HG03460 (cell line): ENCODE measurements at regions not wholly inside any gene's neighbourhood (a gene's known extent, or its start where the extent isn't known, plus 50 kb on each side); places are given as distances from the start of the nearest gene placed in this dataset.

Experiments used
- ATAC-seq: cut with Tn5 transposase; IDR thresholded peaks from one replicate; pipeline ENCODE4 v1.9.1; 2021; ENCODE audit not compliant: unreplicated experiment

DNA sequence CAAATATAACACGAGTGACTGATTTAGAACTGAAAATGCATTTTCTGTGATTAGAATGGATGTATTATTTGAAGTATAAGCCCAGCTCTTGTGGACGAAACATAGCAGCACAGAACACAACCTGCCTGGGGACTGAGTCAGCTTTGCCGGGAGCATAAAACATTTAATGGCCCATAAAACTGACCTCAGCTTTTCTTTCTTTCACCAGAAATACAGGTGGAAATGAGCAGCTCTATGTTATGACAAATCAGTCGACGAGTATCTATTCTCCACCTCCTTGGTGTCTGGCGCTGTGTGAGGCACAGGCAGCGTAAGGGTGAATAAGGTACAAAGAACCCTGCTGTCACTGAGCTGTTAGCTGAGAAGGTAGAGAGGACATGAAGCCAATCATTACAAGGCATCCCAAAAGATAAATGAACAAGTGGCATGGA lies 471.6 kb upstream of the AKR1E2 start:
- ATAC-seq, result no peak

- ATAC-seq, result no peak
Measured at GRCh38 chr10:4353964-4354363, 472.0 kb upstream of the AKR1E2 start.

GRCh38 chr10:4353059-4353655 lies 472.9 kb upstream of the AKR1E2 start:
- ATAC-seq, result no peak

GRCh38 chr10:4352414-4352961 lies 473.5 kb upstream of the AKR1E2 start:
- no peak for ATAC-seq

- no peak for ATAC-seq
Measured at GRCh38 chr10:4351723-4352413, 474.1 kb upstream of the AKR1E2 start.

DNA sequence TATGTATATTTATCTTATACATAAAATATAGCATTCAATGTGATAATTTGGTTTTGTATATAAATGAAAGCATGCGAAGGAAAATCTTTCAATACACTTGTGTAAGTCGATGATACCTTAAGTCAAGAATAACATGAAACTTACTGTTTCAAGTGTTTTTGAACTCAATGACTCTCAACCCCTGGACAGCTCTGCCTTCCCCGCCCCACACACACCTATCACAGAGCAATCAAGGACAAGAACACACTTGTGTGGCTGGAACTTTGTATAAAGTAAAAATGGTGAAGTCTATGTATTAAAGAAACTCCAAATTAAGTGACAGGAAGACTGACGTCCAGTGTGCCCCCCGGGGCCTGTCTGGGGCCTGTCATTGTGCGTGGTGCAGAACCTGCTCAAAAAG lies 478.6 kb upstream of the AKR1E2 start:
- ATAC-seq, result no peak

DNA sequence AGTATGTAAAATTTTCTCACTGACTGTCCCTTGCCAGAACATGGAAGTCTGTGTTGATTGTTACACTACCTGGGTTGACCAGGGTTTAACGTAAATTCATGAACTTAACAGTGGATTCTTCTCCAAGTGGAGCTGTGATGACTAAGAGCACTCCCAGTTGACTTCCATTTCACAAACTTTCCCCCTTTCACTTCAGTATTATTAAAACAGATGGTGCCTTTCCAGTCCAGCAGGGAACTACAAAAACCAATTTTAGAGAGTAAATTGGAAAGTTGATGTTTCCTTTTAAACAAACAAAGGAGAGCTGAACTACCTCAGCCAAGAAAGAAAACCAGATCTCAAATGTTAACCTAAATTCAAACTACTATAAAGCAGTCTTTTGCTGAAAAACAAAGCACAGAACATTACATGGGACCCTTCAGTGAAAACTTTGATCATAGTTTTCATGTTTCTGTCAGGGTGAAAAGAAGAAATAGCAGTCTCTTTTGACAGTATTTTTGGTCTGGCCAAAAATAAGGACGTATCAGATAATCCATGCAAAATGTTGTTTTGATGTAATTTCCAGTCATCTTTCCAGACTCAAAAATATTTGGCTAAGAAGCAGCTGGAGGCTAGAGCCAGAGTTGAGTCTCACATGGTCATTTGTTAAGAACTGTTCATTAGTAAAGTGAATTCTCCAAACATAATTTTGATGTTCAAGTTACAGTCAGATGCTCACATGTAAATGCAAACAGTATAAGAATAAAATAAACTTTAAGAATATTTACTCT lies 479.9 kb upstream of the AKR1E2 start:
- ATAC-seq, result no peak

DNA sequence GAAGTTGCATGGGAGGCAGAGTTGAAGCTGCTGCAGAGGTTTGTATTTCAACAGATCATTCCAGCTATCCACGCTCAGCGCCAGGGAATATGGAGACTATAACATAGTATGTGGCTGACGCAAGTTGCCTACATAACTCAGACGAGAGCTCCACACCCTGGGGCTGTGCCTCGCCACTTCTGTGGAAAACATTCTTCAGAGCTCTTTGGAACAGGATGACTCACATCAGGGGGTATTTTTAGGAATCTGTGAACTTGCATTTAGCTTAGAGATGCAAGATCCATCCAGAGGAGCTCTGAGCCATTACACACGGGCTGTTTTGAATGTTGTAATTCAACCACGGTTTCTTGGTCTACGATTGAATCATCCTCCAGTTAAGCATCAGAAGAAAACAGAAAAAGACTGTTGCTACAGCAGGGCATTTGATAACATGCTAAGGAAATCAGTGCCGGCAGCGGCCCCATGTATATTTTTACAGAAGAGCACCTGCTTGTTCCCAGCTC lies 481.5 kb upstream of the AKR1E2 start:
- no peak for ATAC-seq

DNA sequence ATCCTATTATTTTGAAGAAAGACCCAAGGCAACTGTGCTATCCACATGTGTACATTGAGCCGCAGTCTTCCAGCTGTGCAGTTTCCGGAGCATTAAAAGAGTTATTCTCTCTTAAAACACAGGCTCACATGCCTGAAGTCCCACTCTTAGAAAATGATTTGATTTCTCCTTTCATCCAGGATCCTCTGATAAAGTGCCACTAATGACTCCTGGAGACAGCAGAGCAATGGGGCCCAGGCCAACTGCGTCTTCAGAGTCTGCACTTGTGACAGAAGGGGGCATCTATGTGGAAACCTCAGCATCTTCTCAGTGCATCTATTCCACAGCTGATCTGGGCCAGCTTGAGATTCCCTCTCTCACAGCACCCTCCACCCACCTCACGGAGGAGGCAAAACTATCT lies 482.1 kb upstream of the AKR1E2 start:
- ATAC-seq, result no peak

DNA sequence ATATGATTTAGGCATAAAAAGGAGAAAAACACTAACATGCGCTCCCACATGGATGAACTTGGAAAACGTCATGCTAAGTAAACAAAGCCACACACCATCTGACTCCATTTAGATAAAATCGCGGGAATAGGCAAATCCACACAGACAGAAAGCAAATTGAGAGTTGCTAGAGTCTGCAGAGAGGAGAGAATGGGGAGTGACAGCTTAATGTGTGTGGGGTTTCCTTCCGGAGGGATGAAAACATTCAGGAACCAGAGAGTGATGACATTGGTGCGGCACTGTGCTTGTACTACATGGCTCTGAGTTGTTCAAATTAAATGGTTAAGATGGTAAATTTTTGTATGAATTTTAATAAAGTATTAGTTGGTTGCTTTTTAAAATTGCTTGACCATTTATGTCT lies 482.9 kb upstream of the AKR1E2 start:
- ATAC-seq, result no peak

DNA sequence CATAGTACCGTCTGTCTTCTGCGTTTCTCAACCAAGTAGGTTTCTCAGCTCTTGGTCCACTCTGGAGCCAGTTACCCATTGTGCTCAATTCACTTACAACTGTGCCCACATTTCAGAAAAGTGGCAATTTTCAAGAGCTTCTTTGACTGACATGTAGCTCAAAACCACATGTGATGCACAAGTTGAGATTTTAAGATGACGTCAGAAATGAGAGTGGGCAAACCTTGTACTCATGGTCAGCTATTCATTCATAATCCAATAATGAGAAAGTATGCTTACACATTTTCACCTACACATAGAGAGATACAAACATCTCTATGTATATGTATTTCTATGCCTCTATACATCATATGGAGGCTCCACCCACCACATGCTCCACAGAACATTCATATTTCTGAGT lies 487.2 kb upstream of the AKR1E2 start:
- no peak for ATAC-seq

GRCh38 chr10:4337563-4337962 lies 488.4 kb upstream of the AKR1E2 start:
- no peak for ATAC-seq

- no peak for ATAC-seq
Measured at GRCh38 chr10:4334871-4335270, 491.1 kb upstream of the AKR1E2 start.

DNA sequence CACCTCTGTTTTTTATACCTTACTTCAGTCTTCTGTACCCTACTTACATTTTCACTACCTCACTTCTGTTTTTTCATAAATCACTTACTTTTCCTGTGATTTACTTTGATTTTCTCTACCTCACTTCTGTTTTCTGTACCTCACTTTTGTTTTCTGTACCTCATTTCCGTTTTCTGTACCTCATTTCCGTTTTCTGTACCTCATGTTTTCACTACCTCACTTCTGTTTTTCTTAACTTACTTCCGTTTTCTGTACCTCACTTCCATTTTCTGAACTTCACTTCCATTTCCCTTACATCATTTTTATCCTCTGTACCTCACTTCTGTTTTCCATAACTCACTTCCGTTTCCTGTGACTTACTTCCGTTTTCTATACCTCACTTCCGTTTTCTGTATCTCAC lies 492.0 kb upstream of the AKR1E2 start:
- ATAC-seq, result no peak

GRCh38 chr10:4333459-4333894 lies 492.5 kb upstream of the AKR1E2 start:
- no peak for ATAC-seq

DNA sequence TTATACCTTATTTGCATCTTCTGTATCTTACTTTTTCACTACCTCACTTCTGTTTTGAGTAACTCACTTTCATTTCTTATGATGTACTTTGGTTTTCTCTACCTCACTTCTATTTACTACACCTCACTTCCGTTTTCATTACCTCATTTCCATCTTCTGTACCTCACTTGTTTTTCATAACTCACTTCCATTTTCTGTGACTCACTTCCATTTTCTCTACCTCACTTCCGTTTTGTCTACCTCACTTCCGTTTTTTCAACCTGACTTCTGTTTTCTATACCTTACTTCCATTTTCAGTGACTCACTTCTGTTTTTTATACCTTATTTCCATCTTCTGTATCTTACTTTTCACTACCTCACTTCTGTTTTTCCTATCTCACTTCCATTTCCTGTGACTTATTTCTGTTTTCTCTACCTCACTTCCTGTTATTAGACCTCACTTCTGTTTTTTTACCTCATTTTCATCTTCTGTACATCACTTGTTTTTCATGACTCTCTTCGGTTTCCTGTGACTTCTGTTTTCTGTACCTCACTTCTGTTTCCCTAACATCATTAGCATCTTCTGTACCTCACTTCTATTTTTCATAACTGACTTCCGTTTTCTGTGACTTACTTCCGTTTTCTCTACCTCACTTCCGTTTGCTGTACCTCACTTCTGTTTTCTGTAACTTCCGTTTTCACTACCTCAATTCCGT lies 493.1 kb upstream of the AKR1E2 start:
- ATAC-seq, result no peak

- no peak for ATAC-seq
Measured at GRCh38 chr10:4331150-4331549, 494.9 kb upstream of the AKR1E2 start.

GRCh38 chr10:4330636-4331035 lies 495.4 kb upstream of the AKR1E2 start:
- ATAC-seq, result no peak

- no peak for ATAC-seq
Measured at GRCh38 chr10:4329225-4329624, 496.8 kb upstream of the AKR1E2 start.

GRCh38 chr10:4326647-4327046 lies 499.4 kb upstream of the AKR1E2 start:
- ATAC-seq, result no peak

GRCh38 chr10:4319870-4320367 lies 506.1 kb upstream of the AKR1E2 start:
- no peak for ATAC-seq
